Loucy (cell line): ENCODE measurements at regions not wholly inside any gene's neighbourhood (a gene's known extent, or its start where the extent isn't known, plus 50 kb on each side); places are given as distances from the start of the nearest gene placed in this dataset.

Experiments used
- H2AFZ ChIP-seq: fragments of 200-600 bp; sonication (generic); 2 replicates; pipeline ENCODE4 v1.6.0; 2016; ENCODE audit warnings: antibody characterized with exemption, mild to moderate bottlenecking, low read length, moderate library complexity
- H3F3A ChIP-seq: fragments of 200-600 bp; 2 replicates; pipeline ENCODE4 v1.6.0; 2016; ENCODE audit warnings: antibody characterized with exemption, low read depth, mild to moderate bottlenecking
- H3K27me3 ChIP-seq: fragments of 200-600 bp; sonication (generic); 2 replicates; pipeline ENCODE4 v1.6.1; 2014; ENCODE audit warnings: low read length, mild to moderate bottlenecking; ENCODE audit not compliant: insufficient read depth, poor library complexity, severe bottlenecking
- H3K36me3 ChIP-seq: fragments of 200-600 bp; sonication (generic); 2 replicates; pipeline ENCODE4 v1.6.1; 2016; ENCODE audit warnings: low read length; ENCODE audit not compliant: insufficient read depth
- H3K4me1 ChIP-seq: fragments of 200-600 bp; sonication (generic); 2 replicates; pipeline ENCODE4 v1.5.1; 2014; ENCODE audit warnings: low read length, mild to moderate bottlenecking; ENCODE audit not compliant: insufficient read depth, poor library complexity, severe bottlenecking
- H3K4me2 ChIP-seq: fragments of 200-600 bp; sonication (generic); 2 replicates; pipeline ENCODE4 v1.6.0; 2014; ENCODE audit warnings: antibody characterized with exemption, low read length, low read depth, mild to moderate bottlenecking; ENCODE audit not compliant: poor library complexity, severe bottlenecking
- H3K4me3 ChIP-seq: fragments of 200-600 bp; sonication (generic); 2 replicates; pipeline ENCODE4 v1.5.1; 2014; ENCODE audit warnings: low read length, mild to moderate bottlenecking, mixed read lengths; ENCODE audit not compliant: poor library complexity, severe bottlenecking
- H3K79me2 ChIP-seq: fragments of 200-600 bp; sonication (generic); 2 replicates; pipeline ENCODE4 v1.6.1; 2014; ENCODE audit warnings: low read length; ENCODE audit not compliant: insufficient read depth
- H3K9ac ChIP-seq: fragments of 200-600 bp; sonication (generic); 2 replicates; pipeline ENCODE4 v1.6.0; 2014; ENCODE audit warnings: mild to moderate bottlenecking, low read depth, low read length, moderate library complexity; ENCODE audit not compliant: poor library complexity, severe bottlenecking
- H3K9me2 ChIP-seq: fragments of 200-600 bp; sonication (generic); replicated peaks from 2 replicates; pipeline ENCODE4 v1.6.1; 2016; ENCODE audit warnings: low read depth, low read length, mixed read lengths
- H3K9me3 ChIP-seq: fragments of 200-600 bp; sonication (generic); 2 replicates; pipeline ENCODE4 v1.6.1; 2014; ENCODE audit warnings: mild to moderate bottlenecking, antibody characterized with exemption, low read length, low read depth; ENCODE audit not compliant: insufficient read depth
- H4K20me1 ChIP-seq: fragments of 200-600 bp; sonication (generic); 2 replicates; pipeline ENCODE4 v1.6.0; 2014; ENCODE audit warnings: antibody characterized with exemption, low read length, mild to moderate bottlenecking; ENCODE audit not compliant: insufficient read depth, poor library complexity, severe bottlenecking
- EZH2phosphoT487 ChIP-seq: fragments of 200-600 bp; IDR thresholded peaks from 2 replicates; pipeline ENCODE4 v1.6.1; 2018; ENCODE audit warnings: antibody characterized with exemption, mild to moderate bottlenecking, moderate library complexity, borderline replicate concordance
- TF ChIP-seq, protein P1 (sequence below): fragments of 200-600 bp; sonication (generic); conservative IDR thresholded peaks from 2 replicates; pipeline ENCODE4 v1.5.1; 2014; ENCODE audit warnings: mild to moderate bottlenecking, antibody characterized with exemption, low read length

DNA sequence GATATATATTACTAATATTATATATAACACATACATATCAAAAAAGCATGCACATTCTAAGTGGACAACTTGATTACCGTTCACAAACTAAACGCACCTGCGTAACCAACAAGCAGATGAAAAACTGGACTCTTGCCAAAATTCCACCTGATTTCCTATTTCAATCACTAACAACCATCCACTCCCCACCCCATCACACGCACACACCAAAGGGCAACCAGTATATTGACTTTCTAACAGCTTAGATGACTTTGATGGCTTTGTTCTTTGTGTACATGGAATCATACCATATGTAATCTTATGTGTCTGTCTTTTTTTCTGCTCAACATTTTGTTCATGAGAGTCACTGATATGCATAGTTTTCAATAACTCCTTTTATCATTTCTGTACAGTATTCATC, 496.8 kb upstream of the ARRDC4 start:
- H2AFZ ChIP-seq: no peak overlapping the region
- H3F3A ChIP-seq: no peaks in the 10 kb centered on the region
- no peak overlapping the region for H3K4me2 ChIP-seq
- TF ChIP-seq, protein P1, sequence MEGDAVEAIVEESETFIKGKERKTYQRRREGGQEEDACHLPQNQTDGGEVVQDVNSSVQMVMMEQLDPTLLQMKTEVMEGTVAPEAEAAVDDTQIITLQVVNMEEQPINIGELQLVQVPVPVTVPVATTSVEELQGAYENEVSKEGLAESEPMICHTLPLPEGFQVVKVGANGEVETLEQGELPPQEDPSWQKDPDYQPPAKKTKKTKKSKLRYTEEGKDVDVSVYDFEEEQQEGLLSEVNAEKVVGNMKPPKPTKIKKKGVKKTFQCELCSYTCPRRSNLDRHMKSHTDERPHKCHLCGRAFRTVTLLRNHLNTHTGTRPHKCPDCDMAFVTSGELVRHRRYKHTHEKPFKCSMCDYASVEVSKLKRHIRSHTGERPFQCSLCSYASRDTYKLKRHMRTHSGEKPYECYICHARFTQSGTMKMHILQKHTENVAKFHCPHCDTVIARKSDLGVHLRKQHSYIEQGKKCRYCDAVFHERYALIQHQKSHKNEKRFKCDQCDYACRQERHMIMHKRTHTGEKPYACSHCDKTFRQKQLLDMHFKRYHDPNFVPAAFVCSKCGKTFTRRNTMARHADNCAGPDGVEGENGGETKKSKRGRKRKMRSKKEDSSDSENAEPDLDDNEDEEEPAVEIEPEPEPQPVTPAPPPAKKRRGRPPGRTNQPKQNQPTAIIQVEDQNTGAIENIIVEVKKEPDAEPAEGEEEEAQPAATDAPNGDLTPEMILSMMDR: no peak
- no peak for TF ChIP-seq EZH2phosphoT487
- H3K4me3 ChIP-seq: no peak overlapping the region
- H3K9ac ChIP-seq: no peak overlapping the region
- no peaks in the 10 kb centered on the region for H3K9me3 ChIP-seq
- H3K9me2 ChIP-seq: no peaks in the 10 kb centered on the region
- H3K36me3 ChIP-seq: no peaks in the 10 kb centered on the region
- H4K20me1 ChIP-seq: no peaks in the 10 kb centered on the region
- H3K79me2 ChIP-seq: no peaks in the 10 kb centered on the region
- no peaks in the 10 kb centered on the region for H3K4me1 ChIP-seq
- no peaks in the 10 kb centered on the region for H3K27me3 ChIP-seq

DNA sequence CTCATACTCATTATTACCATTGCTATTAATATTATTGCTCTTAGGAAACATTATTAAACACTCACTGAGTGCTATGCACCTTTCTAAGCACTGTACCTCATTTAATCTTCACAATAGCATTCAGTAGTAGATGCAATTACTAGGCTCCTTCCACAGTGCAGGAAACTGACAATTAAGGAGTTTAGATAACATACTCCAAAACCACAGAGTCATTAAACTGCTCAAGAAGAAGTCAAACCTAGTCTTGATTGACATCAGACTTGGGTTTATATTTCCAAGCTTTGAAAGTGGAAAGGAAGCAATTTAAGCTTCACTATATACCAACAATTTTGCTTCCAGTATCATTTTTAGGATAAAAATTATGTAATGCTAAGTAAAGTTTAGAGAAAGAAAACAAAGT, 490.1 kb upstream of the ARRDC4 start:
- H3K27me3 ChIP-seq: no peaks in the 10 kb centered on the region
- H3K9ac ChIP-seq: no peak overlapping the region
- no peaks in the 10 kb centered on the region for H4K20me1 ChIP-seq
- no peaks in the 10 kb centered on the region for H3K9me3 ChIP-seq
- no peak overlapping the region for H3K4me3 ChIP-seq
- no peaks in the 10 kb centered on the region for H3K9me2 ChIP-seq
- no peak overlapping the region for H3K4me2 ChIP-seq
- no peak for TF ChIP-seq EZH2phosphoT487
- TF ChIP-seq, protein P1: no peak
- no peaks in the 10 kb centered on the region for H3K4me1 ChIP-seq
- H2AFZ ChIP-seq: no peak overlapping the region
- H3K36me3 ChIP-seq: no peaks in the 10 kb centered on the region
- no peaks in the 10 kb centered on the region for H3F3A ChIP-seq
- no peaks in the 10 kb centered on the region for H3K79me2 ChIP-seq

DNA sequence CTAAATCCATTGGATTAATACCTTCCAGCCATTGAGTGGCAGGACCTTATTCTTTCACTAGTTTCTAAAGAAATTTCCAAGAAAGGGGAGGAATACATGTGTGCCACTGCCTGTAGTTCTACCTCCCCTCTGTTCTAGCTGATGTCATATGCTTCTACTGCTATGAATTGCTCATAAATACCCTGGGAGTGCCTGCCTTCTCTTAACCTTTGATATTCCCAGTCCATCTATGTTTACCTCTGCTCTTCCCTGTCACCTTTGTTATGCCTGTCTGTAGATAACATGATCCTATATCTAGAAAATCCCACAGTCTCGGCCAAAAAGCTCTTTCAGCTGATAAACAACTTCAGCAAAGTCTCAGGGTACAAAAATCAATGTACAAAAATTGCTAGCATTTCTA, 486.9 kb upstream of the ARRDC4 start:
- Histone ChIP-seq H3K27me3 (no peaks in the 10 kb centered on the region), H3K36me3 (no peaks in the 10 kb centered on the region), H3K9me3 (no peaks in the 10 kb centered on the region)

More for the DNA sequence above, 486.9 kb upstream of the ARRDC4 start:
- H3K9ac ChIP-seq: no peak overlapping the region
- H4K20me1 ChIP-seq: no peaks in the 10 kb centered on the region
- no peaks in the 10 kb centered on the region for H3K79me2 ChIP-seq
- H3K9me2 ChIP-seq: no peaks in the 10 kb centered on the region
- no peak for TF ChIP-seq EZH2phosphoT487
- TF ChIP-seq, protein P1: no peak
- no peaks in the 10 kb centered on the region for H3F3A ChIP-seq
- H3K4me1 ChIP-seq: no peaks in the 10 kb centered on the region
- no peak overlapping the region for H2AFZ ChIP-seq
- no peak overlapping the region for H3K4me2 ChIP-seq
- no peak overlapping the region for H3K4me3 ChIP-seq
